ENCODE measurements at regions not wholly inside any gene's neighbourhood (a gene's known extent, or its start where the extent isn't known, plus 50 kb on each side); places are given as distances from the start of the nearest gene placed in this dataset.

DNA sequence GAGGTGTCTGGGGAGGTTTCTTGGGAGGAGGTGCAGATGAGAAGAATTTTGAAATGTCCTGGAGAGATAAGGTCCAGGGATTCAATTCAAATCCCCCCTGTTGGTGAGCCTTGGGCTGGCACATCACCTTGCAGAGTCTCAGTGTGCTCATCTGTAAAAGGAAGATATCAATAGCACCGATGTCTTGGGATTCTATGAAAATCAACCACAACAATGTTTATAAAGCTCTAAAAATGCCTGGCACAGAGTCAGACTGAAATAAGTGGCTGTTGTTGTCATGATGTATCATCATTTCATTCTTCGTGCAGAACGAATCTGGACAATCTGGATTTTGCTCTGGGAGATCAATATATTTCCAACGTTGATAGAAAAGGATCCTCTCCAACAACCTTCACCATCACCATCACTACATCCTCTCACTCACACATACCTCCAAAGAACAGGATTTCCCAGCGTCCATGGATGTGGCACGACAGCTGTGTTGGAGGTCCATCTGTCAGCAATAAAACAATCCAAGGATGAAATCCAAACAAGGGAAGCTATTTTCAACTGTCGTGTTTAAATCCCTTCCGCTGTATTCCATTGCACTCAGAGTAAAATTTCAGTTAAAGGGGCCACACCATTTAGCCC, 393.7 kb upstream of the DYNLRB2 start:
- H3K27me3 Mint-ChIP-seq (ENCODE audit: low read depth) = no peaks in the 10 kb centered on the region
- H3K27ac Mint-ChIP-seq = no peak overlapping the region
- POLR2A ChIA-PET = no interaction called here
- DNase-seq (ENCODE audit: low spot score) = no peak
- no peaks in the 10 kb centered on the region for H3K4me1 Mint-ChIP-seq
- no peak overlapping the region for H3K4me3 Mint-ChIP-seq
- peaks cover 8% of the 10 kb centered on the region for H3K36me3 Mint-ChIP-seq
- TF ChIP-seq SP1 (CRISPR knock-in tag; conservative IDR thresholded peaks at IDR 0.05) (no peak), NR1H2 (CRISPR knock-in tag; IDR thresholded peaks at IDR 0.05) (no peak), NR3C1 (CRISPR knock-in tag; conservative IDR thresholded peaks at IDR 0.05; ENCODE audit: low read depth) (no peak), FOXJ3 (CRISPR knock-in tag; IDR thresholded peaks at IDR 0.05; ENCODE audit: borderline replicate concordance) (no peak), ERG (CRISPR knock-in tag; IDR thresholded peaks at IDR 0.05) (no peak), EMX1 (CRISPR knock-in tag; IDR thresholded peaks at IDR 0.05) (no peak), PREB (CRISPR knock-in tag; IDR thresholded peaks at IDR 0.05; ENCODE audit: borderline replicate concordance) (no peak), JAZF1 (CRISPR knock-in tag; IDR thresholded peaks at IDR 0.05) (no peak), ZNF532 (CRISPR knock-in tag; IDR thresholded peaks at IDR 0.05; ENCODE audit: borderline replicate concordance) (no peak), ELF4 (CRISPR knock-in tag; IDR thresholded peaks at IDR 0.05; ENCODE audit: low read depth) (no peak), ZNF396 (CRISPR knock-in tag; IDR thresholded peaks at IDR 0.05; ENCODE audit: borderline replicate concordance) (no peak), SOX15 (CRISPR knock-in tag; IDR thresholded peaks at IDR 0.05) (no peak), GRHL2 (CRISPR knock-in tag; IDR thresholded peaks at IDR 0.05; ENCODE audit: insufficient replicate concordance, severe bottlenecking) (no peak)
- TF ChIP-seq, protein P1, sequence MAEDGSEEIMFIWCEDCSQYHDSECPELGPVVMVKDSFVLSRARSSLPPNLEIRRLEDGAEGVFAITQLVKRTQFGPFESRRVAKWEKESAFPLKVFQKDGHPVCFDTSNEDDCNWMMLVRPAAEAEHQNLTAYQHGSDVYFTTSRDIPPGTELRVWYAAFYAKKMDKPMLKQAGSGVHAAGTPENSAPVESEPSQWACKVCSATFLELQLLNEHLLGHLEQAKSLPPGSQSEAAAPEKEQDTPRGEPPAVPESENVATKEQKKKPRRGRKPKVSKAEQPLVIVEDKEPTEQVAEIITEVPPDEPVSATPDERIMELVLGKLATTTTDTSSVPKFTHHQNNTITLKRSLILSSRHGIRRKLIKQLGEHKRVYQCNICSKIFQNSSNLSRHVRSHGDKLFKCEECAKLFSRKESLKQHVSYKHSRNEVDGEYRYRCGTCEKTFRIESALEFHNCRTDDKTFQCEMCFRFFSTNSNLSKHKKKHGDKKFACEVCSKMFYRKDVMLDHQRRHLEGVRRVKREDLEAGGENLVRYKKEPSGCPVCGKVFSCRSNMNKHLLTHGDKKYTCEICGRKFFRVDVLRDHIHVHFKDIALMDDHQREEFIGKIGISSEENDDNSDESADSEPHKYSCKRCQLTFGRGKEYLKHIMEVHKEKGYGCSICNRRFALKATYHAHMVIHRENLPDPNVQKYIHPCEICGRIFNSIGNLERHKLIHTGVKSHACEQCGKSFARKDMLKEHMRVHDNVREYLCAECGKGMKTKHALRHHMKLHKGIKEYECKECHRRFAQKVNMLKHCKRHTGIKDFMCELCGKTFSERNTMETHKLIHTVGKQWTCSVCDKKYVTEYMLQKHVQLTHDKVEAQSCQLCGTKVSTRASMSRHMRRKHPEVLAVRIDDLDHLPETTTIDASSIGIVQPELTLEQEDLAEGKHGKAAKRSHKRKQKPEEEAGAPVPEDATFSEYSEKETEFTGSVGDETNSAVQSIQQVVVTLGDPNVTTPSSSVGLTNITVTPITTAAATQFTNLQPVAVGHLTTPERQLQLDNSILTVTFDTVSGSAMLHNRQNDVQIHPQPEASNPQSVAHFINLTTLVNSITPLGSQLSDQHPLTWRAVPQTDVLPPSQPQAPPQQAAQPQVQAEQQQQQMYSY (CRISPR knock-in tag; IDR thresholded peaks at IDR 0.05) = no peak
- TF ChIP-seq, protein P2, sequence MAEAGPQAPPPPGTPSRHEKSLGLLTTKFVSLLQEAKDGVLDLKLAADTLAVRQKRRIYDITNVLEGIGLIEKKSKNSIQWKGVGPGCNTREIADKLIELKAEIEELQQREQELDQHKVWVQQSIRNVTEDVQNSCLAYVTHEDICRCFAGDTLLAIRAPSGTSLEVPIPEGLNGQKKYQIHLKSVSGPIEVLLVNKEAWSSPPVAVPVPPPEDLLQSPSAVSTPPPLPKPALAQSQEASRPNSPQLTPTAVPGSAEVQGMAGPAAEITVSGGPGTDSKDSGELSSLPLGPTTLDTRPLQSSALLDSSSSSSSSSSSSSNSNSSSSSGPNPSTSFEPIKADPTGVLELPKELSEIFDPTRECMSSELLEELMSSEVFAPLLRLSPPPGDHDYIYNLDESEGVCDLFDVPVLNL (CRISPR knock-in tag; IDR thresholded peaks at IDR 0.05; ENCODE audit: borderline replicate concordance, low read depth) = no peak
- TF ChIP-seq, protein P3, sequence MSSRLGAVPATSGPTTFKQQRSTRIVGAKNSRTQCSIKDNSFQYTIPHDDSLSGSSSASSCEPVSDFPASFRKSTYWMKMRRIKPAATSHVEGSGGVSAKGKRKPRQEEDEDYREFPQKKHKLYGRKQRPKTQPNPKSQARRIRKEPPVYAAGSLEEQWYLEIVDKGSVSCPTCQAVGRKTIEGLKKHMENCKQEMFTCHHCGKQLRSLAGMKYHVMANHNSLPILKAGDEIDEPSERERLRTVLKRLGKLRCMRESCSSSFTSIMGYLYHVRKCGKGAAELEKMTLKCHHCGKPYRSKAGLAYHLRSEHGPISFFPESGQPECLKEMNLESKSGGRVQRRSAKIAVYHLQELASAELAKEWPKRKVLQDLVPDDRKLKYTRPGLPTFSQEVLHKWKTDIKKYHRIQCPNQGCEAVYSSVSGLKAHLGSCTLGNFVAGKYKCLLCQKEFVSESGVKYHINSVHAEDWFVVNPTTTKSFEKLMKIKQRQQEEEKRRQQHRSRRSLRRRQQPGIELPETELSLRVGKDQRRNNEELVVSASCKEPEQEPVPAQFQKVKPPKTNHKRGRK (CRISPR knock-in tag; IDR thresholded peaks at IDR 0.05; ENCODE audit: borderline replicate concordance) = no peak
- TF ChIP-seq, protein P4, sequence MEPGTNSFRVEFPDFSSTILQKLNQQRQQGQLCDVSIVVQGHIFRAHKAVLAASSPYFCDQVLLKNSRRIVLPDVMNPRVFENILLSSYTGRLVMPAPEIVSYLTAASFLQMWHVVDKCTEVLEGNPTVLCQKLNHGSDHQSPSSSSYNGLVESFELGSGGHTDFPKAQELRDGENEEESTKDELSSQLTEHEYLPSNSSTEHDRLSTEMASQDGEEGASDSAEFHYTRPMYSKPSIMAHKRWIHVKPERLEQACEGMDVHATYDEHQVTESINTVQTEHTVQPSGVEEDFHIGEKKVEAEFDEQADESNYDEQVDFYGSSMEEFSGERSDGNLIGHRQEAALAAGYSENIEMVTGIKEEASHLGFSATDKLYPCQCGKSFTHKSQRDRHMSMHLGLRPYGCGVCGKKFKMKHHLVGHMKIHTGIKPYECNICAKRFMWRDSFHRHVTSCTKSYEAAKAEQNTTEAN (CRISPR knock-in tag; IDR thresholded peaks at IDR 0.05) = no peak
- TF ChIP-seq, protein P5, sequence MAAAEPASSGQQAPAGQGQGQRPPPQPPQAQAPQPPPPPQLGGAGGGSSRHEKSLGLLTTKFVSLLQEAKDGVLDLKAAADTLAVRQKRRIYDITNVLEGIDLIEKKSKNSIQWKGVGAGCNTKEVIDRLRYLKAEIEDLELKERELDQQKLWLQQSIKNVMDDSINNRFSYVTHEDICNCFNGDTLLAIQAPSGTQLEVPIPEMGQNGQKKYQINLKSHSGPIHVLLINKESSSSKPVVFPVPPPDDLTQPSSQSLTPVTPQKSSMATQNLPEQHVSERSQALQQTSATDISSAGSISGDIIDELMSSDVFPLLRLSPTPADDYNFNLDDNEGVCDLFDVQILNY (CRISPR knock-in tag; IDR thresholded peaks at IDR 0.05) = no peak
- CTCF ChIA-PET = no interaction called here
- no peak for ATAC-seq
- peaks cover 9% of the 10 kb centered on the region for H3K9me3 Mint-ChIP-seq

Data from WTC11 (cell line).